ENCODE measurements at regions not wholly inside any gene's neighbourhood (a gene's known extent, or its start where the extent isn't known, plus 50 kb on each side); places are given as distances from the start of the nearest gene placed in this dataset.

DNA sequence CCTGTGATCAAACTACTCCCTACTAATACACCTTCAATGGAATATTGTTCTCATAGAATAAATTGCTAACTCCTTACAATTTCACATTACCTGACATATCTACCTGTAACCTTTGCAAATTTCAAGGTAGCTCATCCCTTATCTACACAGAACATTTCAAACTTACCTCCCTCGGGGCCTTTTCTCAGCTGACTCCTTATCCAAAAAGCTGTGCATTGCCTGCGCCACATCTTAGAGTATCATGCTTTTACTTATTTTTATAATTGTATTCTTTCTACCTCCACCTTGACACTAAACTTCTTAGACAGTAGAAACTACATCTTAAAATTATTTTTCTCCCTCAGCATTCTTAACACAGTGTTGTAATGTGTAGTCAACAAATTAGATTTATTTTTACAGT is 198.5 kb downstream of the FBXO8 start:
- intact Hi-C loops (cut with DNase I) = no loop called here
- TF ChIP-seq, protein P1, sequence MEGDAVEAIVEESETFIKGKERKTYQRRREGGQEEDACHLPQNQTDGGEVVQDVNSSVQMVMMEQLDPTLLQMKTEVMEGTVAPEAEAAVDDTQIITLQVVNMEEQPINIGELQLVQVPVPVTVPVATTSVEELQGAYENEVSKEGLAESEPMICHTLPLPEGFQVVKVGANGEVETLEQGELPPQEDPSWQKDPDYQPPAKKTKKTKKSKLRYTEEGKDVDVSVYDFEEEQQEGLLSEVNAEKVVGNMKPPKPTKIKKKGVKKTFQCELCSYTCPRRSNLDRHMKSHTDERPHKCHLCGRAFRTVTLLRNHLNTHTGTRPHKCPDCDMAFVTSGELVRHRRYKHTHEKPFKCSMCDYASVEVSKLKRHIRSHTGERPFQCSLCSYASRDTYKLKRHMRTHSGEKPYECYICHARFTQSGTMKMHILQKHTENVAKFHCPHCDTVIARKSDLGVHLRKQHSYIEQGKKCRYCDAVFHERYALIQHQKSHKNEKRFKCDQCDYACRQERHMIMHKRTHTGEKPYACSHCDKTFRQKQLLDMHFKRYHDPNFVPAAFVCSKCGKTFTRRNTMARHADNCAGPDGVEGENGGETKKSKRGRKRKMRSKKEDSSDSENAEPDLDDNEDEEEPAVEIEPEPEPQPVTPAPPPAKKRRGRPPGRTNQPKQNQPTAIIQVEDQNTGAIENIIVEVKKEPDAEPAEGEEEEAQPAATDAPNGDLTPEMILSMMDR (IDR thresholded peaks at IDR 0.05) = no peak
- no peak for TF ChIP-seq POLR2AphosphoS5 (IDR thresholded peaks at IDR 0.05)
- TF ChIP-seq POLR2A (IDR thresholded peaks at IDR 0.05) = no peak
- no peak for TF ChIP-seq EP300 (IDR thresholded peaks at IDR 0.05)
- Histone ChIP-seq H3K36me3 (no peaks in the 10 kb centered on the region), H3K4me3 (no peak overlapping the region), H3K9me3 (no peaks in the 10 kb centered on the region), H3K4me1 (peaks cover 0 to 16% (median 5%) of the 10 kb centered on the region in 4 donors), H3K27ac (no peak overlapping the region), H3K27me3 (no peaks in the 10 kb centered on the region)
- DNase-seq = no peak
- 82 to 89% methylated on average over 2 of the region's 2 CpGs for WGBS, 2 donors

DNA sequence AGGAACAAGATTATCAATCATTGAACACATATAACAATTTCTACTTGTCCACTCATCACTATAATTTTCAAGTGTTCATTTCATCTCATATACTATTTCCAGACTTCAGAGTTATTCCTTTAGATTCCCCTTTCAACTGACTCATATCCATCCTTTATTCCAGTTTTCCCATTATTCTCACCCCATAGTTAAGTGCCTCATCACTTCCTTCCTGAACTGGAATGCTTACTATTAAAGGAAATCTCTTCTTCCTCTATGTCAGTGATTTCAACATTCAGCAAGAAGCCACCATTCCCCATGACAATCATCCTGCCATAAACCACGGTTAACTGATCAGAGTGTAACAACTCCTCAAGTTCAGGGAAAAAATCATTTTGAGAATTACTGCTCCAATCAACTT is 198.9 kb downstream of the FBXO8 start:
- H3K9me3 ChIP-seq = no peaks in the 10 kb centered on the region
- no peak overlapping the region for H3K27ac ChIP-seq
- no peaks in the 10 kb centered on the region for H3K36me3 ChIP-seq
- no peaks in the 10 kb centered on the region for H3K27me3 ChIP-seq
- TF ChIP-seq, protein P1 (IDR thresholded peaks at IDR 0.05) = no peak
- no peak for TF ChIP-seq EP300 (IDR thresholded peaks at IDR 0.05)
- no peak for TF ChIP-seq POLR2A (IDR thresholded peaks at IDR 0.05)
- no peak for TF ChIP-seq POLR2AphosphoS5 (IDR thresholded peaks at IDR 0.05)
- intact Hi-C loops (cut with DNase I) = no loop called here
- no peak for DNase-seq
- no peak overlapping the region for H3K4me3 ChIP-seq
- peaks cover 0 to 16% (median 5%) of the 10 kb centered on the region in 4 donors for H3K4me1 ChIP-seq
- 0 to 29% methylated on average over 1 of the region's 1 CpG for WGBS, 2 donors

DNA sequence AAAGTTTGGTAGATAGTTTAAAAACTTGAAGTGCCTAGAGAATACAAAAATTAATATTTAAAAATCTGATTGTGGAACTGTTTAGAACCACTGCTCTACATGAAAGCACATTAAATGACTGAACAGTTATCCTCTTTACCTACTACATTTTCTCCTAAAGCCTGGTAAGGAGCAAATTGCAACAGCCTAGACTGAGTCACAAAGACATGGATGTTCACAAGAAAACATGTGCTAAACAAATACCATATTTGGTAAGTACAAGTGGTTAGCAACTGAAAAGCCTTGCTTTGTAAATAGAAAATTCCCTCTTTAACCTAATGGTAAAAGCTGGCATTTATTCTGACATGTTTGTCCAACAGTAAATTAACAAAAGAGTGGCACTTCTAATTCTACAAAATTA is 203.1 kb downstream of the FBXO8 start:
- Histone ChIP-seq H3K36me3 (no peaks in the 10 kb centered on the region), H3K27ac (no peak overlapping the region), H3K4me1 (peaks cover 0 to 7% (median 1%) of the 10 kb centered on the region in 4 donors), H3K9me3 (no peaks in the 10 kb centered on the region), H3K4me3 (no peak overlapping the region), H3K27me3 (no peaks in the 10 kb centered on the region)
- intact Hi-C loops (cut with DNase I) = no loop called here
- no peak for TF ChIP-seq POLR2A (IDR thresholded peaks at IDR 0.05)
- TF ChIP-seq, protein P1 (IDR thresholded peaks at IDR 0.05) = no peak
- no peak for TF ChIP-seq POLR2AphosphoS5 (IDR thresholded peaks at IDR 0.05)
- no peak for TF ChIP-seq EP300 (IDR thresholded peaks at IDR 0.05)
- no peak for DNase-seq

DNA sequence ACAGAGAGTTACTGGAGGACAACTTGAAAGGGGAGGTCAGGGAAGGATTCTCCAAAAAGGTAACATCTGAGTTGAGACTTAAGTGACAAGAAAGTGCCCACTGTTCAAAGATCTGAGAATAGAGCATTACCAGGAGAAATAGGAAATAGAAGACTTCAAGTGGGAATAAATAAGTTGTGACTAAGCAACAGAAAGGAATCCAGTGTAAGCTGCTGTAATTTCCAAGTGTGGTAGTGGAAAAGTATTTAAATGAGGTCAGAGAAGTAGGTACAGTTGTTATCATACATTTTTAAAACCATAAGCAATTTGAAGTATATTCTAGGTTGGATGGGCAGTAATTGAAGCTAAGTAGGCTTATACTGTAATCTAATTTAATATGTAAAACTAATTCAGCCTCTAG is 211.9 kb downstream of the FBXO8 start:
- intact Hi-C loops (cut with DNase I) = no loop called here
- H3K9me3 ChIP-seq = no peaks in the 10 kb centered on the region
- H3K27ac ChIP-seq = no peak overlapping the region
- TF ChIP-seq POLR2A (IDR thresholded peaks at IDR 0.05) = no peak
- TF ChIP-seq POLR2AphosphoS5 (IDR thresholded peaks at IDR 0.05) = no peak
- TF ChIP-seq, protein P1 (IDR thresholded peaks at IDR 0.05) = no peak
- no peak for TF ChIP-seq EP300 (IDR thresholded peaks at IDR 0.05)
- peaks cover 0 to 41% (median 20%) of the 10 kb centered on the region in 4 donors for H3K4me1 ChIP-seq
- no peaks in the 10 kb centered on the region for H3K36me3 ChIP-seq
- no peaks in the 10 kb centered on the region for H3K27me3 ChIP-seq
- no peak for DNase-seq
- H3K4me3 ChIP-seq = no peak overlapping the region

DNA sequence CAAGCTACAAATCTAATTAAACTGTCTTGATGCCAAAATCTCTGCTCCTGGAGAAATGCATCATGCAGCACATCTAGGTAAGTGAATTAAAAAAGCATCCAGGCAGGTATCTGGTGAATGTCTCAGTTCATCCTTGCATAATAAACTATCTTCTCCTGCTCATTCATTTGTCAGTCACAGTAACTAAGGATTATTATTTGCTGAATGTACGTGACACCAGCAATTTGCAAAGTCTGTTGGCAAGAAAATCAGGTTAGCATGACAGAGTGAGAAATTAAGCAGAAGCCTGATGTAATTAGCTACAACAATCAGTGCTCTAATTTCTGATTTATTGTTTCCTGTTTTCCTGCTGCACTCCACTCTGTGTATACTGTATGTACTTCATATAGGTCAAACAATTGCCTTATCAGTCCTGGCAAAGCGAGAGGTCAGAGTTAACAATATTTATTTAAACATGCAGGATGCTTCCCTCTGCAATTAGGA is 213.6 kb downstream of the FBXO8 start:
- Histone ChIP-seq H3K4me3 (no peak overlapping the region), H3K27ac (no peak overlapping the region), H3K27me3 (no peaks in the 10 kb centered on the region), H3K4me1 (peaks cover 0 to 42% (median 21%) of the 10 kb centered on the region in 4 donors), H3K36me3 (no peaks in the 10 kb centered on the region), H3K9me3 (no peaks in the 10 kb centered on the region)
- intact Hi-C loops (cut with DNase I) = no loop called here
- TF ChIP-seq, protein P1 (IDR thresholded peaks at IDR 0.05) = no peak
- TF ChIP-seq POLR2AphosphoS5 (IDR thresholded peaks at IDR 0.05) (no peak), EP300 (IDR thresholded peaks at IDR 0.05) (no peak), POLR2A (IDR thresholded peaks at IDR 0.05) (no peak)
- no peak for DNase-seq
- WGBS, 2 donors = 34 to 43% methylated on average over 2 of the region's 2 CpGs
